HG03108 (cell line): ENCODE measurements at regions not wholly inside any gene's neighbourhood (a gene's known extent, or its start where the extent isn't known, plus 50 kb on each side); places are given as distances from the start of the nearest gene placed in this dataset.

Experiments used
- ATAC-seq: cut with Tn5 transposase; IDR thresholded peaks from one replicate; pipeline ENCODE4 v1.9.1; 2021; ENCODE audit warnings: moderate library complexity; ENCODE audit not compliant: unreplicated experiment

- ATAC-seq = no peak
These were observed 223.3 kb downstream of the FBXO15 start for GRCh38 chr18:73924307-73924706.

- ATAC-seq = no peak
These were observed 223.8 kb downstream of the FBXO15 start for GRCh38 chr18:73923866-73924265.

DNA sequence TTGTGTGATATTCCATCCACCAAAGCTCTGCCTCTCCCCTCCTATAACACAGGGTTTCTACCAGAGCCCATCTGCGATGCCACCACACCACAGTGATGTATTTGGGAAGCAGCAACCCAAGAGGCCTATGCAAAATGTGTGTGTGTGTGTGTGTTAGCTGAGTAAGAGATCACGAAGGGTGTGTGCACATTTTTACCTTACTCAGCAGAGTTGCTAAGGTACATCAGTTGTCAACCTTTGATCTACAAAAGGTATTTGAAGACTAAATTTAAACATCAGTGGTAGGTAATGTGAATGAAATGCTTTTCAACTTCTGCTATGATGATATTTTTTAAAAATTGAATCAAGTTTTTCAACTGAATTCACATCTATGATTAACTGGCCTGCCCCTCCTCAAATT is 227.6 kb downstream of the FBXO15 start:
- no peak for ATAC-seq

DNA sequence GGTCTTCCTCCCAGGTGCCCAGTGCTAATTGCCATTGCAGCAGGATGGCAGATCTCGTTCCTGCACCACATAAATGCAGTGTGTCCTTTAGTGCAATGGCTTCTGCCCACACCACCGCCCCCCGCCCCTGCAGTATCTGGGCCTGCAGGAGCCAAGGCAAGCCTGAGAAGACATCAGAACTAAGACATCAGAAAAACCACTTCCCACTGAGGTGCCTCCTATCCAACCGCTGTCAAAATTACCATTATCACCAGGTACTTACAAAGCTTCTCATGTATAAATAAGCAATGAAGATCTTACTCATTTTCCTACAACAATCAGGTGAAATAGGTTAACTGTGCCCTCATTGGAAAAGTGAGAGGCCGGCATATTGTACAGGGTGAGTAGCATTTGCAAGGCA is 228.8 kb downstream of the FBXO15 start:
- ATAC-seq = no peak

DNA sequence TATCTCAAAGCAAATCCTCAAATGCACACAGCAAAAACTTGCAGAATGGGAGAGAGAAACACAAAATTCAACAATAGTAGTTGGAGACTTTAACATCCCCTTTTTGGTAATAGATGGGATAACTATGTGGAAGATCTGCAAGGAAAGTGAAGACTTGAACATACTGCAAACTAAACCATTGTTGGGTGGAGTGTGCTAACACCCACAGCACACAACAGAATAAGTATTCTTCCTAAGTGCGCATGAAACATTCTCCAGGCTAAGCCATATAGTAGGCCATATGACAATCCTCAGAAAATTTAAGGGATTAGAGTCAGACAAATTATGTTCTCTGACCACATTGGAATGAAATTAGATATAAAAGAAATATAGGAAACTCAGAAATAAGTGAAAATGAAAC is 230.6 kb downstream of the FBXO15 start:
- no peak for ATAC-seq

GRCh38 chr18:73913505-73913904 is 234.1 kb downstream of the FBXO15 start:
- no peak for ATAC-seq

GRCh38 chr18:73908323-73908722 is 239.3 kb downstream of the FBXO15 start:
- no peak for ATAC-seq

DNA sequence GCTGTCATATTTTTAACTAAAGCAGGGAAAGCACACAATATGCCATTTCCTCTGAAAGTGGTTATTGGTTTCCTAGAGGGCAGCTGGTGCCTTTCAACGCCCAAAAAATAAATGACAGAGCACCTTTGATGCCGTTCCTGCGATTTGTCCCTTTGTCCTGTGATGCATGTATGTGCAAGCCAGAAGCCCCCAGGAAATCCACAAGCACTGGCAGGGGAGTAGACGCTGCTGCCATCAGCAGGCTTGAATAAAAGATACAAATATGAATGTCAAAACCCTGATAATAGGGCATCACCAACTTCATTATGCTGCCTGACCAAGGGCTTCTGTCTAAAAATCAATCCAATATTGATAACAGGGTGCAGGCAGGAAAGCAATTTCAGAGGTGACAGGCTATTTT is 246.1 kb downstream of the FBXO15 start:
- no peak for ATAC-seq

DNA sequence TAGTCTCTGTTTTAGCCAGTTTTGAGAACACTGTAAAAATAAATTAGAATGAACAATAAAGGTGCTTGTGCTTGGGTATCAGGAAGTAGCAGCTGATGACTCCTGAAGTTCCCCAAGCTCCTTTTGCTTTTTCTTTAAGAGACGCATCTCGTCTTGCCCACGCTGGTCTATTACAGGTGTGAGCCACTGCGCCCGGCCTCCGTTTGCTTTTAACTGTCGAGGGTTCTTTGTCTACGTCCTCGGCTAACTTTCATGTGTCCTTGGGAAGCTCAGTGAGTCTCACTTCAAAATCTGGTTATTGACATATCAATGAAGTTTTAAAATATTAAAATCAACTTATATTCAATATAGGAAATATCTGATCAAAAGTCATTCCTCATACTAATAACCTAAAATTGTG is 246.5 kb downstream of the FBXO15 start:
- no peak for ATAC-seq

- no peak for ATAC-seq
These were observed 247.4 kb downstream of the FBXO15 start for GRCh38 chr18:73900106-73900835.

DNA sequence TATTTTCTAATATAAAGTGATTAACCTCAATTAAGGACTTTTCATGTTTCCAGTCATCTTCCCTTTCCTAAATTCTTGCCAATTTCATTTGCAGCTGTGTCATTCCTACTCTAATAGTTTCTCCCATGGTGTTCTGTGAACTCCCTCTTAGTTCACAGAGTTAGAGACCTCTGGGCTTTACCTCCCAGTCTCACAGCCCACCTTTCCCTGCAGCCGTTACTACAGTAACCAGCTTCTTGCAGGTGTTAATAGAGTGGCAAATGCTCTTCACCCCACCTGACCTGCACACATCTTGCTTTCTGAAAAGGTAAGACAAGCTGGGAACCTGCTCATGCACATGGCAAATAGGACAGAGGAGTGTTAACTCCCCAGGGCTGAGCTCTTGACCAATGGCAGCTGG is 250.1 kb downstream of the FBXO15 start:
- no peak for ATAC-seq

GRCh38 chr18:73896685-73897084 is 250.9 kb downstream of the FBXO15 start:
- ATAC-seq = no peak

DNA sequence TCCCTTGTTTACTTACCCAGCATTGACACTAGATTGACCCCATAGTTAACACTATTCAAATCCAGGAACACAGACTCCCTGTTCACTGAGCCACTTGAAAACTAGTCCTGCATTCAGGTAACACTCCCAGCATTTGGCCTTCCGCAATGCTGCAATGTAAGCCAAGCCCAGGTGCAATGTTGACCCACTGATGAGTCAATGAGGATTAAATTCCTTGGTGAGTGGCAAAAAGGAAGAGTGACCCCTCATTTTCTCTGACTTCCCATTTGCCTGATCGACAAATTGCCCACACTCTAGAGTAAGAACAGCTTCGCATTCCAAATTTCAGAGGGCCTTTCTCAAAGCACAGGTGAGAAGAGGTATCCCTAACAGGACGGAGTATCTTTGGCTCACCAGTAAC is 251.9 kb downstream of the FBXO15 start:
- no peak for ATAC-seq

GRCh38 chr18:73893880-73894279 is 253.8 kb downstream of the FBXO15 start:
- no peak for ATAC-seq

- no peak for ATAC-seq
These were observed 255.8 kb downstream of the FBXO15 start for GRCh38 chr18:73891572-73892421.

DNA sequence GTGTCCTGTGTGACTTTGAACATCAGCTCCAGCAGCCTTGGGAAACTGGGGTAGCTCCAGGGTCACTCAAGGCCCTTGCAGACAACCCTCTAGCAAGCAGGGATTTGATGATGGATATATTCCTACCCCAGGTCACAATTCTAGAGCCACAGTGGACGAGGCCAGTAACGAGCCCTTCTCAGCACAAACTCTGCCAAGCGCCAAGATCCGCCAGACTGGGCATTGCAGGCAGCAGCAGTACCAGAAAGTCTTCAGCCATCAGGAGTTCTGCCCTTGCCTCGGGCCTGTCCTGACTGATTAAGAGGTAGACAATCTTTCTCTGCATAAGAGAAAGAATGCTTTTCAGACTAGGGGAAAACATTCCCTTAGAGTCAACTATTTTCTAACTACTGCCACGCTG is 259.1 kb downstream of the FBXO15 start:
- ATAC-seq = no peak

GRCh38 chr18:73887801-73888200 is 259.8 kb downstream of the FBXO15 start:
- no peak for ATAC-seq

DNA sequence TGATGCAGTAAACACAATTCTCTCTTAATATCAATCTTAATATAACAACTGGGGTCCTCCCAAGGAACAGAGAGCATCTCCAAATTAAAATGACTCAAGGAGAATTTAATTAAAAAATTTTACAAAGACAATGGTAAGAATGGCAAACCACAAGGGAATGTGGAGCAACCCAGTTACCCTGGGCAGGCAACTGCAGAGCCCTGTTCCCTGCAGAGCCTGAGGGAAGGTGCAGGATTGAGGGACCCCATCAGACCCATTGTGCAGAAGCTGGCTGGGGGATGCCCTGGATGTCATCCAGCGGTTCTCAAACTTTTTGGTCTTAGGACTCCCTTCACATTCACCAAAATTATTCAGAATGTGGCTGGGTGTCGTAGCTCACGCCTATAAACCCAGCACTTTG is 262.8 kb downstream of the FBXO15 start:
- ATAC-seq = no peak

GRCh38 chr18:73881396-73881917 is 266.2 kb downstream of the FBXO15 start:
- no peak for ATAC-seq

DNA sequence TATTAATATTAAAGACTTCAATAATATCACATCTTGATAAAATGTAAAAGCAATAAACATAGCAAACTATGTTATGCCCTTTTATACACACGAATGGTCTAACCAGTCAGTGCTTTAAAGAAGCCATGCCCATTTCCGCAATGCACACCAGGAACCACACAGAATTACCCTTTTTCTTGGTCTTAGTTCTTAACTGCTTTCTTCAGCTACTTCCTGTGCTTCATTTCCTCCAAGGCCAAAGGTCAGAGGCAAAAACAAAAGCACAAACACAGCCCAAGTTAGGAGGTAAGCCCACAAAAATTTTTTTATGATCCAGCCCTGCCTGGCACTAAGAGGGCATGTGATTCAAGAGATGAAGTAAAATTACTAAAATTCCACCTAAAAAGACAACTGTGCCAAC is 267.2 kb downstream of the FBXO15 start:
- no peak for ATAC-seq

GRCh38 chr18:73879766-73880165 is 267.9 kb downstream of the FBXO15 start:
- no peak for ATAC-seq

DNA sequence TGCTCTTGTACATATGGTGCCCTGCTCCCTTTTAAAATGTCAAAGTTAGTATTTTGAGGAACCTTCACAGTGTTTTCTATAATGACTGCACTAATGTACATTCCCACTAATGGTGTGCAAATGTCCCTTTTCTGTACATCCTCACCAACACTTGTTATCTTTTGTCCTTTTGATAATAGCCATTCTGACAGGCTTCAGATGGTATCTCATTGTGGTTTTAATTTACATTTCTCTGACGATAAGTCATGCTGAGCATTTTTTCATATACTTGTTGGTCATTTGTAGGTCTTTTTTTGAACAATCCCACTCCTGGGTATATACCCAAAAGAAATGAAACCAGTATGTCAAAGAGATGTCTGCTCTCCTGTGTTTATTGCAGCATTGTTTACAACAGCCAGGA is 268.3 kb downstream of the FBXO15 start:
- ATAC-seq = no peak
